HG03135 (cell line): ENCODE measurements at regions not wholly inside any gene's neighbourhood (a gene's known extent, or its start where the extent isn't known, plus 50 kb on each side); places are given as distances from the start of the nearest gene placed in this dataset.
"Not testable (repeated sequence)": the region's sequence is repeated elsewhere in the genome, so short reads cannot be mapped to it uniquely, and the experiment has no call there.

ENCODE experiments used
- ATAC-seq: cut with Tn5 transposase; IDR thresholded peaks from one replicate; pipeline ENCODE4 v1.9.1; 2021; ENCODE audit warnings: mild to moderate bottlenecking, moderate library complexity; ENCODE audit not compliant: unreplicated experiment

DNA sequence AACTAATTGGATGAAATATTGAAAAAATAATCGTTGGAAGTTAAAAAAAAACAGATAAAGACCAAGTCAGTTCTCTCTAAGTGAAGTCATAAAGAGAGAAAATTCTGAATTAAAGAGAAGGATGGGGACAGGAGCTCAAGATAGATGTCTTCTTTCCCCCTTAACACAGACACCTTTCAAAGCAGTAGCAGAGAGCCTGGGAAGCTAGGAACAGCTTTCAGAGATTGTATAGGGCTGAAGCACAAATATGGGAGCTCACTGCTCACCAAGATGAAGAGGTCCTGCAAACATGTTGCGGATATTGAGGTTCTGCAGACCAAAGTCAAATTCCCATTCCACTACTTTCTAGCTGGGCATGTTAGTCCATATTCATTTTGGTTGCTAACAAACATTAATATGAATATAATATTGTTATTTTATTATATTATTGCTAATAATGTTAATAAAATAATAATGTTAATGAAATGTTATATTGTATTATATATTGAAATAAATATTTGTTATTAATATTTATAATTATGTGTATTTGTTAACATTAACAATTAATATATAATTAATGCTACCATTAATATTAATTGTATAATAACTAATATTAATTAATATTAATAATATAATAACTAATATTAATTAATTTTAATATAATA is 319.1 kb downstream of the OXSM start:
- no peak for ATAC-seq

DNA sequence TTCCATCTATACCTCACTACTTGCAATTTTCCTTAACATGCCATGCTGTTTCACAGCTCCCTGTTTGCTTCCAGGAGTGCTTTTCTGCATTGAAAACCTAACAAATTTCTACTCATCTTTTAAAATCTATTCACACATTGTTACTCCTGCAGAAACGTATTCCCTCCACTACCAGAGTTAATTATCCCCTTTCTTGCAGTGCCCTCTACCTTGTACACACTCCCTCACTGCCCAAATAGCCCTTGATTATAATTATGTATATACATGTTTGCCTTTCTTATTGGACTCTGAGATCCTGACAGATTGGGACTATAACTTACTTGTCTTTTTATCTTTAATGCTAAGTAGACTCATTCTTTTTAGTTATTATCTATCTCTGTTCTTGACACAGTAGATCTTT is 325.0 kb downstream of the OXSM start:
- ATAC-seq, result no peak

DNA sequence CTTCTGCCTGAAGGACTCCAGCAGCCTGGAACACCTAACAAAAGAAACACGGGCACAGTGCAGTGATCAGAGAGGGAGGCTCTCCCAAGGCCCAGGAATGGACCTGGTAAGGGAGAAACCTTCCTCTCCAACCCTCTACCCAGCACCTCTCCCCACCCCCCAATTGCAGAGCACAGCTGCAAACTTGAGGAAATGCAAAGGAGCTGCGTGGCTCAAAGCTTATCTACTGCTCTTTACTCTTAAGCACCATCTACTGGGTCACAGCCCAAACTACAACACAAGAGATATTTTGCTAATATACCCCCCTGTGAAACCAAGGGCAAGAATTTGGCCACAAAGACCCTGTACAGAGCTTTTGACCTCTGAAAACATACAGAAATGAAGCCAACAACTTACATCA is 328.3 kb downstream of the OXSM start:
- no peak for ATAC-seq

DNA sequence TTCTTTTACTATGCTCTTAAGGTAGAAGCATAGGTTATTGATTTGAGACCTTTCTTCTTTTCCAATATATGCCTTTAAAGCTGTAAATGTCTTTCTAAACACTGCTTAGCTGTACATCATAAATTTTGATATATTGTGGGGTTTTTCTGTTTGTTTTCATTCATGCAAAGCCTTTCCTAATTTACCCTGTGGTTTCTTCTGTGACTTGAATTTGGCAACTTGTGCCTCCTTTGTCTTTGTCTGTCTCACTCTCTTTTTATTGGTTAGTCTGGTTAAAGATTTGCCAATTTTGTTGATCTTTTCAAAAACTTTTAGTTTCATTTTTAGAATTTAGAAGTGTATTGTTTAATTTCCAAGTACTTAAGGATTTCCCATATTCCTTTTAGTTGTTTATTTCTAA is 343.1 kb downstream of the OXSM start:
- no peak for ATAC-seq

DNA sequence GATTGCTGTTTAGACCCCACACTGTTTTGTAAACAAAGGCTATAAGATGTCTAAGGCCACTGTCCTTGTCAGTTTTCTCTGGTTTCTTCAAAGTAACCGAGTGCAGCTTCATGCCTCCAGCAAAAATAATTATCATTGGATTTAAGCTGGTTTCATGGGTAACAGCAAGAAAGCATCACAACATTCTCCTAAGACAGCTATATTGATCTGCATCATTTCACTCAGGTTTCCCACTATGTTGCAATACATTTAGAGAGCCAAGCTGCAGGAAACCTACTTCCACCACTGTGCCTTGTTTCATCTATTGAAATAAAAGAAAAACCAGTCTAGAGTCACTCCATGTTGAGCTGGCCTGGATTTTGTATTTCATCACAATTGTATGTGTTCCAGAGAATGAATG is 351.4 kb downstream of the OXSM start:
- ATAC-seq, result no peak

DNA sequence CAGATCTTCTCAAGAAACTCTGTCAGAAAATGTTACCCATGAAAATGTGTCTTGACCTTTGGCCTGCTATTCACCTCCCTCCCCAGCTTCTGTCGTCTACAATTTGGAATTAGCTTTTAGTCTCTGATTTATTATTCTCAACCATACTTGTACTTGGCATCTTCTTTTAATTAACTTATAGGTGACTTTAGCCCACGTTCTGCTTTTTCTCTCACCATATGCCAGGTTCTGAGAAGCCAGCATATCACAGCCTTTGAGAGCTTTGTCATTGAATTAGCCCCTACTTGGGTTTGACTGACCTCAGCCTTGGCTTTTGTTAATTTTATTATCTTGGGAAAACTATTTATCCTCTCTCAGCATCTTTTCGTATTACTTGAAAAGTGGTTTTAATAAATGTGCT is 355.9 kb downstream of the OXSM start:
- no peak for ATAC-seq

DNA sequence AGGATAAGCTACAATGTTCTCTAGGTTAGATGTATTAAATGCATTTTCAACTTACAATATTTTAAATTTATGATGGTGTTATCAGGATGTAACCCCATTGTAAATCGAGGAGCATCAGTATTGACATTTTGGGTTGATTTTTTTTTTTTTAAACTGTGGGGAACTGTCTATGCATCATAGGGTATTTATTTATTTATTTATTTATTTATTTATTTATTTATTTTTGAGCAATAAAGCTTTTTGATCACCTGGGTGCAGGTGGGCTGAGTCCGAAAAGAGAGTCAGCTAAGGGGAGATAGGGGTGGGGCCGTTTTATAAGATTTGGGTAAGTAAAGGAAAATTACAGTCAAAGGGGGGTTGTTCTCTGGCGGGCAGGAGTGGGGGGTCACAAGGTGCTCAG is 367.5 kb downstream of the OXSM start:
- not testable (repeated sequence) for ATAC-seq

DNA sequence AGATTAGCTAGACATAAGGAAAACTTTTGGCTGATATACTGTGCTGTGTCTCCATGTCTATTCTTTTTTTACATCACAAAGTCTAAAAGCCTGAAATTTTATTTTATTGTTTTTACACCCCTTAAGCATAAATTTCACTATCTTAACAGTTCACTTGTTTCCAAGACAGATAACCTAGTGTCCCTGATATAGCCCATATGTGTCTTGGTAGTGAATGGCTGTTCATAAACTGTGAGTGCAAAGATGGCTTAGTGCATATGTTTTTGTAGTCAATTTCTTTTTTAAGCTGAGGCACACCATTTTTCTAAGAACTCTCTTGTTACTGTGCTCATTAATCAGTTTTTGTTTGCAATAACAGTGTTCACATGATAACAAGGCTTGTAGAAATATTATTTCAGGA is 381.1 kb downstream of the OXSM start:
- ATAC-seq, result no peak

DNA sequence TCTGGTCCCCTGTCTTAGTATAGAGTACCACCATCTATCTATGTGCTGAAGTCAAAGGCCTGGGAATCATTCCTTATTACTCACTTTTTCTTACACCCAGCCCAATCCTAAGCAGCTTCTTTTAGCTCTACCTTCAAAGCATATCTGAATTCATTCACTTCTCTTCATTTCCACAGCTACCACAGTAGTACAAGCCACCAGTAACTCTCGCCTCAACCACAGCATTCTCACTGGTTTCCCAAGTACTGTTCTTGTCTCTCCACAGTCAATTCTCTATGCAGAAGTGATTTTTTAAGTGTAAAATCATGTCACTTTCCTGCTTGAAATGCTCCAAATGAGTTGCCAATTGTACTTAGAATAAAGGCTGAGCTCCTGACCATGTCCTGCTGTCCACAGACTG is 401.7 kb downstream of the OXSM start:
- no peak for ATAC-seq

DNA sequence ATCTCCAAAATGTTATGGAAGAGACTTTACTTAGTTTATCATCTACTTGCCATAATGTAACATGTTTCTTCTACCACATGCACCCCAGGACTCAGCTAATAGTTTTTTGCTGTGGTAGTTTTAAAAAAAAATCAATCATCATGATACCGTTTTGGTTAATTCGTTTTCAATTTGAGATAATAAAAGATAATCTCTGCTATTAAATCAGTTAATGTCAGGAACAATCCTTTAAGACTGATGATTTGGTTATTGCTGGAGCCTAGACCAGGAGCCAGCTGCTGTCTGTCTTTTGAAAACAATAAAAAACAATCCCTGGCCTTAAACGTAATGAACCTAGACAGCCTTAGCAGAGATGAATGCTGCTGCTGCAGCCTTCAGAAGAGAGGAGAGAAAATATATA is 403.7 kb downstream of the OXSM start:
- no peak for ATAC-seq

DNA sequence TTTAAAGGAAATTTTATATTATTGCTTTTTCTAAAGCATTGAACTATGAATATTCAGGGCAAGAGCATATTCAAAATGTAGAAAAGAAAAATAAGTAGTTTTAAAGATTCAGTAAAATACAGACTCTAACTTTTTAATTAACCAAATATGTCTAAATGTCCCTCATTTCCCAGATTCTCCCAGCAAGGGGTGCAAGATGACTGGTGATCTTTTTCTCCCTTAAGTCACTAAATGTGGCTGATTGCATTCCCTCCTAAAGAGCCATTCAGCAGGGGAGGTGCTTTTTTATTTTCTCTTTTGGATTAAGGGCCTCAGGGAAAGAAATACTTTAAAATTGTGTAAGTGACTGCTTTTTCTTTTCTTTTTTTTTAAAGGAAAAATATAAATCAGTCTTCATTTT is 406.9 kb downstream of the OXSM start:
- ATAC-seq, result no peak

DNA sequence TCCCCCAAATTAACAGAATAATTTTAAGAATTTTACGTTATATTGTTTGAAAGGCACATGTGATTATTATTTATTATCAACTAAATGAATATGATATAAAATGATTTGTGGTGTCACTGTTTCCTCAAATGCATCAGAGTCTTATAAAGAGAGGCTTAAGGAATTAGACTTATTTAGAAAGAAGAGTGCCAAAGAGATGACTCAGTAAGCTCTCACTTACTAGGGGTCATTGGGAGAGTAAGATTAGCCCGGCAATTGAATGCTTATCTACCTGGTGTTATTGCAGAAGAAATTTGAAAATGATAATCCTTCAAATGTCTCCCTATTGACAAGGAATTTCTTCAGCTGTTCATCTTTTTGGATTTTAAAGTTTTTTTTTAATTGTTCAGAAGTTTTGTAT is 408.7 kb downstream of the OXSM start:
- ATAC-seq, result no peak

DNA sequence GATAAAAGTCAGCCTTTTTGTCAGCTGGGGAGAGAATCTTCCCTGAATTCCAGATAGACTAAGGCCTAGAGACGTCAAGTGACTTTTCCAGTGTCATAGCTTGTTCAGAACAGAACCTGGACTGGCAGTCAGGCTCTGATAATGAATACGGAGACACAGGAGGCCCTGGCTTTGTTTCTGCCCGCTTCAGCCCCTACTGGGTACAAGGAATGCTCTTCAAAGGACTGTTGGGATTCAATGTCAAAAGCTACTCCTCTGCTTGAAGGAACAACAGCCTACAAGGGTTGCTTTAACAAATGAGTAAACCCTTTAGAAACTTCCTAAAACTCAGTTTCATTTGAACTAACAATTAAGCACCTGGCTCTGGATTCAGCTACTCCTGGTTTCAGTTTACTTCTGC is 412.3 kb downstream of the OXSM start:
- ATAC-seq, result no peak

DNA sequence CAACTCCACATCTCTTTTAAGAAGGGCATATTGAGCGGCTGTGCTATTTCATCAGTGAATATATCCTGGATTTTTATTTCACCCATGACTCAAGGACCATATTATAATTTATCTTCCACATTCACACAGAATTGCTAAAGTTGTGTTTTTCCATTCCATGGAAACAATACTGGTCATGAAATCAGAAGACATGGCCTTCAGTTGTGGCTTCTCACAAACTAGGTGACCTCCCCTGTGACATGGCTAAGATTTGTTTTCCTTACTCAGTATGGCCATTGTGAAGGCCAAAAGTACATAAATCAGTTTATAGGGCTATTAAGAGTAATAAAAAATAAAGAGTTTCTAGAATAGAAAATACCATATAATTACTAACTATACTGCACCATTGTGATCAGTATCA is 415.6 kb downstream of the OXSM start:
- no peak for ATAC-seq

DNA sequence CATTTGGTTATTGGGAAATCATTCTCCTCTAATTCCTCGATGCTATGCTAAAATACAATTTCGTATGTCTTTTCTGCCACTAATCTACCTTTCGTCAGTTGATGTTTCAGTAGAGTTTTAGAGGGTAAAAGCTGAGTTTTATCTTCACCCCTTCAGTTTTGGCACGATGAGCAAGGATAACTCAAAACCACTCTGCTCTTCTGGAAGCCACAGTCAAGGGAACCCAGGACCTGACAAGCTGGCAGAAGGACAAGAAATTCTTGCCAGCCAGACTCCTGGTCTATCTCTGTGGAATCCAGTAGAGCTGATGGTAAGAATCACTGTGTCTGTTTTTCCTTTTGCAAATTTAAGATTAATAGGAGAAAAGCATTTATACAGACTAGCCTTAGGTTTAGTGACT is 414.4 kb upstream of the LRRC3B start:
- ATAC-seq, result no peak

DNA sequence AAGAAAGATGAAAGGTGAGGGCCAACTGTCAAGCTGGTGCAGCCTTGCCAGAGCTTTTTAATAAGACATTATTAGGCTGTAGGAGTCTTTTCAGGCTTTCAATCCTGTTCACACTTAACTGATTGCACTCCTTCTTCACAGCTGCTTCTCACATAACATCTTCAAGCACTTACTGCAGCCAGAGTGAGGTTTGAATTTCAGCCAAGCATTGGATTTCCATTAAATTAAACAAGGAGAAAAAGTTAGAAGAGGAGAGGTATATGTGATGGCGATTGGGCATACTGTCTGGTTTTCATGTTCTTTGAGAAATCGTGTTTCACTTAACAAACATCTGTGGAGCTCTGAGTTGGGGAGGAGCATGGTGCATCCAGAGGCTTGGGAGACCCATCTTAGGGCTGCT is 392.8 kb upstream of the LRRC3B start:
- ATAC-seq, result no peak

DNA sequence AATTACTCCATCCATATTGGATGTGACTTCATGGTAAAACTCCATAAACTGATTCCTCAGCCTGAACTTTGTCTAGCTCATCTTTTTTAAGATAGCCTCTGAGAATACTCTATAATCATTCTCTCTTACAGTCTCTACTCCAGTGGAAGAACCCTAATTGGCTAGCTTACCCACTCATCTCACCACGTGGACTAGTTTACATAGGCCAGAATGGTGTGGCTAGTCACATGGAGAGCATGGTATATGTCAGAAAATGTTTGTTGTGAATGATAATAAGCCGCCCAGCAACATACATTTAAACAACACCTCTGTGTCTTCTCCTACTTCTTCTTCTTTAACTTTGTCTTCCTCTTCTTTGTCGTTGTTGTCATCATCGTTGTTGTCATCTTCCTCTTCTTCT is 389.2 kb upstream of the LRRC3B start:
- no peak for ATAC-seq

DNA sequence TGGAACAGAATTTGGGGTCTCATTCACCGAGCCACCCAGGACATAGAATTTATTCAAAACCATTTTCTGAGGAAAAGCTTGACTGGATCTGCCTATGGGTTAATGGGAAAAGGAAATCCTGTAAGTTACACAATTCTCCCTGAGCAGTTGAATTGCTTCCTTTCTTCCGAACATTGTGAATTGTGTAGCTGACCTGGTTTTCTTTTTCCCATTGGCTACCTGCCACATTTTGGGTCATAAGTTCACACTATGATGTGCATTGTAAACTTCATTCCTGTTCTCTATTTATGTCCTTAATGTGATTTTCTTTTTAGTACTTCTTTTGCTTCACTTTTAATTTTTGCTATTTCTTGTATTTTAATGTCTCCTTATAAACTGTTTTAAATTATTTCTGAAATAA is 386.0 kb upstream of the LRRC3B start:
- no peak for ATAC-seq

DNA sequence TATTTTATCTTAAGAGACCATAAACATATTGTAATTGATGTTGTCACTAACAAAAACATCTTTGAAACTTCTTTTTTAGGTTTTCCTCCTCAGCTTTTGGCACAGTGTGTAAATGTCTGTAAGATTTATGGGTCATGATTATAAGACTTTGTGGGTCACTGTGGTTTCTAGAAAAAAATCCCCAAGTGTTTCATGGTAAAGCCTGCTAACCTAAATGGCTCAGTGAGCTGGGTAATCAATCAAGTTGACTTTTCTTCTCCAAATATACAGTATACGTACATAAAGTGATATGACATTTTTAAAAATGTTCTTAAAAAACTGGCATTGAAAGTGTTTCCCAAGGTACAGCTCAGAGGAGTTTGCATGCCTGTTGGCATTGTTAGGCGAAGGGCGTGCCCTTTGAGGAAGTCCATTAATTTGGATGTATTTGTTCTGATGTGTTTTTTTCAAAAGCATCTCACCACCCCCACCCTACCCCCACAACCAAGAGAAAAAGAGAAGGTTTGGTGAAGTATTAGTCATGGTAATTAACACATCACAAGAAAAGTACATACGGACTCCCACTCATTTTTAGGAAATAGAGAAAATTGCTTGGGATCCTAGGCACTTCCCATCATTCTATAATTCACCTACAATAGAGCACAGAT is 385.4 kb upstream of the LRRC3B start:
- no peak for ATAC-seq

DNA sequence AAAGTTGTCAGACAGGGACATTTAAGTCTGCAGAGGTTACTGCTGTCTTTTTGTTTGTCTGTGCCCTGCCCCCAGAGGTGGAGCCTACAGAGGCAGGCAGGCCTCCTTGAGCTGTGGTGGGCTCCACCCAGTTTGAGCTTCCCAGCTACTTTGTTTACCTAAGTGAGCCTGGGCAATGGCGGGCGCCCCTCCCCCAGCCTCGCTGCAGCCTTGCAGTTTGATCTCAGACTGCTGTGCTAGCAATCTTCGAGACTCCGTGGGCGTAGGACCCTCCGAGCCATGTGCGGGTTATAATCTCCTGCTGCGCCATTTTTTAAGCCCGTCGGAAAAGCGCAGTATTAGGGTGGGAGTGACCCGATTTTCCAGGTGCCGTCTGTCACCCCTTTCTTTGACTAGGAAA is 378.0 kb upstream of the LRRC3B start:
- ATAC-seq, result not testable (repeated sequence)

DNA sequence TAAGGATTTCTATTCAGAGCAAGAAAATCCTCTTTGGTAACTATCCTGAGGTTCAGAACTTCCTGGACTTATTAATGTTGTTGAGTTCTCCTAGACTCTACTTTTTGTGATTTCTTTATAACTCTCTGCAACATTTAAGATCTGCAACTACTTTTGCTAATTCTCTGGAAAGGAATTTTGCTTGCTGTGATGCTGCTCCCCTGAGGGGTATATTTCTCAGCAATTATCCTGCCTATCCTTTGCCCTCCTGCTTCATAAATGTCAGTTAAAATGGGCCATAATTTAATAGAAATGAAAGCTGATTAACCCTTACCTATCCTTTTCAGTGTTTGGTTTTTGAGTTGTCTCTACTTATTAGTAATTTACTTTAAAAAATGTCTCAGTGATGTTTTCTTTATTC is 377.3 kb upstream of the LRRC3B start:
- no peak for ATAC-seq

DNA sequence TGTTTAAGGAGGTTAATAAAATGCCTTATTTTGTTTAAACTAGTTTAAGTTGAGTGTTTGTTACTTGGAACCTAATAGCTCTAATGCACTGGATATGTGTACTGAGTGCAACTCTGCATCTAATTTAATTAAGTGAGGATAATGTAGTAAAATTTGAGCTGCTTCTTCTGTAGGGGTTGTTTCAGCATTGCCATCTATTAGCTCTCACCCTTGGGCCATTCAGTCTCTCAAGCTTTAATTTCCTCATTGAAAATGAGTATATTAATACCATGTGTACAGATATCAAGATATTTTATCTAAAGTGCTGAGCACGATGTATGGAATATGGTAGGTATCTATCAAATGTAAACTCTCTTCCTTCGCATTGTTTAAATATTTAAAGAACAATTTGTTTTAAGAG is 375.7 kb upstream of the LRRC3B start:
- ATAC-seq, result no peak

DNA sequence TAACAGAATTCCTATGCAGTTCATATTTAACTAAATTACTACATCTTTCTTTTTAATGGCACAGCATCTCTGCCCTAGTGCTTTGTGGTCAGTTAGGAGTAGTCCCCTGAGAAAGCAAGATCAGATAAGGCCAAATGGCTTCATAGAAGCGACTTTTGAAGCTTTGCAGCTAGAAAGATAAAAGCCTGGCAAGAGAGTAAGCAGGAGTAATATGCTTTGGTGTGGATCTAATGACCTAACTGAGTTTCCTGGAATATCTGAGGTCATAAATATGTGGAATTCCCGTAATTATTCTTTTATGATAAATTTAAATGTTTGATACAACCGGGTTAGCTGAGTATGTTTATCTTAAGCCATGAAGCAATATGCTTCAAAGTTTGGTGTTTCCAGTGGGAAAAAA is 374.9 kb upstream of the LRRC3B start:
- no peak for ATAC-seq
